ENCODE measurements at regions not wholly inside any gene's neighbourhood (a gene's known extent, or its start where the extent isn't known, plus 50 kb on each side); places are given as distances from the start of the nearest gene placed in this dataset.
"Not testable (repeated sequence)": the region's sequence is repeated elsewhere in the genome, so short reads cannot be mapped to it uniquely, and the experiment has no call there.

GRCh38 chr14:55979096-55979495 is 139.1 kb upstream of the PELI2 start:
- no peak for DNase-seq (ENCODE audit: low spot score)

DNA sequence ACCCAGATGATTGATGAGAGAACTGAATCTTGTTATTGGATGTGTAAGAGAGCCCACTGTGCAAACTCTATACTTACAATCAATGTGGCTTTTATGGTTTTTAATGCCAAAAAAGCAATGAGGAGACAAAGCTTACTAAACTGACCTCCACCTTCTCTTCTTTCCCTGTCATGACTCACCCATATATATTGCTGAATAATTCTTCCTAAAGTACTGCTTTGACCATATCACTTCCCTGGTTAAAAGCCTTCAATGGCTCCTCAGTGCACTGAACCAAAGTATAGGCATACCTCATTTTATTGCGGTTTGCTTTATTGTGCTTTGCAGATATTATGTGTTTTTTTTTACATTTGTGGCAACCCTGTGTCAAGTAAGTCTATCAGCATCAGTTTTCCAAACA is 138.4 kb upstream of the PELI2 start:
- DNase-seq (ENCODE audit: low spot score), result no peak

DNA sequence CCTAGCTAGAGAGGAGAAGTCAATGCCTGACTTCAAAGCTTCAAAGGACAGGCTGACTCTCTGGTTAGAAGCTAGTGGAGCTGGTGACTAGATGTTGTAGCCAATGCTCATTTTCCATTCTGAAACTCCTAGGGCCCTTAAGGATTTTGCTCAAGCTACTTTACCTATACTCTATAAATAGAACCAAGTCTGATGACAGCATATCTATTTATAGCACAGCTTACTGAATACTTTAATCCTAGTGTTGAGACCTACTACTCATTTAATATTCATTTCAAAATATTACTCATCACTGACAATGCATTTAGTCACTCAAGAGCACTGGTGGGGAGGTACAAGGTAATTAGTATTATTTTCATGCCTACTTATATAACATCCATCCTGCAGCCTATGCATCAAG is 137.2 kb upstream of the PELI2 start:
- DNase-seq (ENCODE audit: low spot score), result no peak

DNA sequence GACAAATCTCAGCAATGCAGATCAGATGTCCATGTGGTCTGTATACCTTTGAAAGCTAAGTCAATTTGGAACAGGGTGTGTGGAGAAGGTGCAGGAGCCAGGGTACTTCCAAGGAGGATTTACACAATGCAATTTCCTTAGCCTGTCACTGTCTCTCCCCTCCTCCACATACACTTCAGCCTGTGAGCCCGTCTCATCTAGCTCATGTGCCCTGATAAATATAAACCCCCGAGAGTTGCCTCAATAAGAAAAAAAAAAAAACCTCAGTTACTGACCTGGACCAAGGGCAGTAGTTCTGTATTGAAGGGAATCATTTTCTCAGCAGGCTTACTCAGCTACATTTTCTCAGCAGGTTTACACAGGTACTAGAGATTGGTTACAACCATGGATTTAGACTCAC is 132.1 kb upstream of the PELI2 start:
- no peak for DNase-seq (ENCODE audit: low spot score)

DNA sequence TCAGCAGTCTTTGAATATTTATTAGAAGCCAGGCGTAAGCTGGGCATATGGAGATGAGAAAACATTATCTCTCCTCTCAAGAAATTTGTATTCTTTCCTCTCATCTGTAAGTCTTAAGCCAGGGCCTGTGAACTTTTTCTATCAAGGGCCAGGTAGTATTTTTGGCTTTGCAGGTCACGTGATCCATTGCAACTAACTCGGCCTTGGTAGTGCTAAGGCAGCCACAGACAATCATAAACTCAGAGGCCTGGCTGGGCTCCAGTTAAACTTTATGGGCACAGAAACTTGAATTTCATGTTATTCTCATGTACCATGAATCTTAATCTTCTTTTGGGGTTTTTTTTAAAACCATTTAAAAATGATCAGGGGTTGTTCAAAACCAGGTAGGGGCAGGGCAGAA is 117.4 kb upstream of the PELI2 start:
- no peak for DNase-seq (ENCODE audit: low spot score)

DNA sequence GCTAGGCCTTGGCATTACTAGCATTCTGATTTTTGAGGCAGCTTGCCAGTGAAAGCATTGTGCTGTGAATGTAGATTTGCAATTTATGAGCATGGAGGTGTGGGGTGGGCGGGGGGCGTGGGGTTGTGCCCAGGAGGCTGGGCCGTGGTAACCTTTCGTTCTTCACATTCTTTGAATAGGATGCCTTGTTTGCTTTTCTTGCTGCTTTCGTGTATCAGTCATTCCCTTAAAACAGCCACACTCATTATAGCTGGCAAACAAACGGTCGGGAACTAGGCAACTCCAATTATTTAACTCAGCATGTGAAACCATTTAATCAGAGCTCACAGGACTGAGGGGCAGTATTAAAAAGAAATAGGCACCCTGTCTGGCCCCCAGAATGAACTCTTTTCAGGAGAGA is 115.9 kb upstream of the PELI2 start:
- no peak for DNase-seq (ENCODE audit: low spot score)

DNA sequence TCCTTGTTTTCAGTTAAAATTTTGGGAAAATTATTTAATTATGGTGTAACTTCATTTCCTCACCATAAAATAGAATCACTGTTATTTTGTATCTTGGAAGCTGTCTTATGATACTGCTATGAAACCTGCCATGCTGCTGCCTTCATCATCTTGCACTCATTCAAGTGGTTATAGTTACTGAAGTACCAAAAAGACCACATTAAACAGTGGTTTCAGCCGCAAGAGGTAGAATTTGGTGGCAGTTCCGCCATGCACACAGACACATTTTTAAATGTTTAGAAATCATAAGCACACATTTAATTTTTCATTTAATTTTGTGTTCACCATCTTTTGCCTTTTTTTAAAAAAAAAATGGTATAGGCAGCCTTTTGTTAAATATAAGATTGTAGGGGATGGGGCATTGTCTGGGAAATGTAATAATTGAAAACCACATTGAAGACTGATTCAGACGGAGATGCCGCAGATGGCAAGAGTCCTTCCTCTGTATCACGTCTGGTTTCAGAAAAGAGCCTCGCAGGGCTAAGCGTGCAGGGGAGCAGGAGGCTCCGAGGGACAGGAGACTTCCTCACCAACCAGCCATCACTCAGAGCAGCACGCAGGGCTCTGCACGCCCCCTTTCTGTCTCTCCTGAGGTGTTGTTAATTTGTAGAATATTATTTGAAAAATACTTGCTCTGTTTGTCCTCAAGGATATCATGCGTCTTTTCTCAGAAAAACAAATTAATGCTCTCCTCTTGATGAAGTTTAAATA is 115.2 kb upstream of the PELI2 start:
- DNase-seq (ENCODE audit: low spot score), result no peak

GRCh38 chr14:56004323-56004722 is 113.9 kb upstream of the PELI2 start:
- DNase-seq (ENCODE audit: low spot score), result no peak

GRCh38 chr14:56004786-56005185 is 113.4 kb upstream of the PELI2 start:
- DNase-seq (ENCODE audit: low spot score), result no peak

GRCh38 chr14:56005191-56006053 is 112.8 kb upstream of the PELI2 start:
- DNase-seq (ENCODE audit: low spot score), result no peak

GRCh38 chr14:56007491-56007890 is 110.7 kb upstream of the PELI2 start:
- DNase-seq (ENCODE audit: low spot score), result not testable (repeated sequence)

DNA sequence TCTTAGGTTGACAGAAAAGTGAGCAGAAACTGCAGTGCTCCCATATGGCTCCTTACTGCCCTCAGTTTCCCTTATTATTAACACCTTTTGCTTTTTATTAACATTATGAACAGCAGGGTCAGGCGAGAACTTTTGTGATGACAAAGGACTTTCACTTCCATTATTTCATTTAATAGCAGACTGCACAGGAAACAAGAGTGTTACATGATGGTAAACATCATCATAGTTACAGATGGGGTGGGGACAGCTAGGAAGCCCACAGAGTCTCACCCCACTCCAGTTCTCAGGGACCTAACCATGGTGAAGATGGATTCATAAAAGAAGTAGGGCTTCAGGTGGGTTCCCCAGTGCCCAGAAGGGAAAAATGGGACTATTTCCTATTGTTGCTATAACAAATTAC is 110.1 kb upstream of the PELI2 start:
- DNase-seq (ENCODE audit: low spot score), result no peak

DNA sequence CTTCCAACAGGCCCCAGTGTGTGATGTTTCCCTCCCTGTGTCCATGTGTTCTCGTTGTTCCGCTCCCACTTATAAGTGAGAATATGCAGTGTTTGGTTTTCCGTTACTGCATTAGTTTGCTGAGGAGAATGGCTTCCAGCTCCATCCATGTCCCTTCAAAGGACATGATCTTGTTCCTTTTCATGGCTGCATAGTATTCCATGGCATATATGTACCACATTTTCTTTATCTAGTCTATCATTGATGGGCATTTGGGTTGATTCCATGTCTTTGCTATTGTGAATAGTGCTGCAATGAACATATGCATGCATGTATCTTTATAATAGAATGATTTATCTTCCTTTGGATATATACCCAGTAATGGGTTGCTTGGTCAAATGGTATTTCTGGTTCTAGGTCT is 109.5 kb upstream of the PELI2 start:
- DNase-seq (ENCODE audit: low spot score), result not testable (repeated sequence)

- DNase-seq (ENCODE audit: low spot score), result no peak
Observed at GRCh38 chr14:56023661-56024081, 94.5 kb upstream of the PELI2 start.

GRCh38 chr14:56025191-56025590 is 93.0 kb upstream of the PELI2 start:
- DNase-seq (ENCODE audit: low spot score), result no peak

DNA sequence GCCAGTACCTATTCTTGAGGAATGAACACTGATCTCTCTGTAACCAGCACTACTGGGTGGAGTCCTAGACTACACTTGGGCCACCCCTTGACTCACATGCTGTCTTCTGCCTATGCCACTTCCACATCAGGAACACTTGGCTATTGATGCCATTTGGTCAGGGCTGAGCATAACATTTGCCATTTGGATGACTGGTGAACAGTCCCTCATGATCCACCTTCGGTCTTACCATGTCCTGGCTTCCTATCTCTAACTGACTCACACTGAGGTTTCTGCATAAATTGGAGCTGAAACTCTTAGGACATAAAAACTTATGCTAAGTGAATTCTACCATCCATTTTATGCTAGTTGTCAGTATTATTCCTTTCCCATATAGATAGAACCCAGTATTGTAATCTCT is 91.7 kb upstream of the PELI2 start:
- no peak for DNase-seq (ENCODE audit: low spot score)

- DNase-seq (ENCODE audit: low spot score), result no peak
Observed at GRCh38 chr14:56027421-56027820, 90.8 kb upstream of the PELI2 start.

DNA sequence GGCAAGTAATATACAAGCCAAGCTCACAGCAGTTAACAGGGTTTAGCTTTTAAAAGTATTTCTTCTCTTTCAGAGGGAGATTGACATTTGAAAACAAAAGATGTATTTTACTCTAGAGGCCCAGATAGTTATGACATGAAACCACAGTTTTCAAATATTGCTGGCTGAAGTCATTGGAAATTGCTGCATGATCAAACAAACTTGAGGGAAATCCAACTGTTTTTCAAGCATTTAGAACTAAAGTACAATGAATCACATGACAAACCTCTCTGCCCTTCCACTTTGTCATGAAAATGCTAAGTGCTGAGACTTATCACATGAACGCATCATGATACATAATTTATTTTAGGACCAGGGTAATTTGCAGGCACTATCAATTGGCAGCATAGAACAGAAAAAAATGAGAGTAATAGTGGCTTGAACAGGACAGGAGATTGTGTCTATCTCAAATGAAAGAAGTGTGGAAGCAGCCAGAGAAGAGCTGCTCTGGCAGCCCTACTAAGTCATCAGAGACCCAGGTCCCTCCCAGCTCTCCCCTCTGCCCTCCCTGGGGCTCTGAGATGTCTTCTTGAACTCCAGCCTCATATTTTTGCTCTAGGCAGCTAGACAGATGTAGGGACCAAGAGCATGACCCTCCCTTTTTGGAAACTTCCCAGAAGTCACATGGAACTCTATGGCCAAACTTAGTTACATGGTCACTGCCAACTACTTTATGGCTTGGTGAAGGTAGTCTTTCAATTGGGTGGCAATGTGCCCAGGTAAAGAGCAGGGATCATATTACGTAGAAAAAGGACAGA is 90.1 kb upstream of the PELI2 start:
- DNase-seq (ENCODE audit: low spot score), result no peak

GRCh38 chr14:56036353-56036752 is 81.9 kb upstream of the PELI2 start:
- DNase-seq (ENCODE audit: low spot score), result no peak

- DNase-seq (ENCODE audit: low spot score), result no peak
Observed at GRCh38 chr14:56040121-56040520, 78.1 kb upstream of the PELI2 start.

DNA sequence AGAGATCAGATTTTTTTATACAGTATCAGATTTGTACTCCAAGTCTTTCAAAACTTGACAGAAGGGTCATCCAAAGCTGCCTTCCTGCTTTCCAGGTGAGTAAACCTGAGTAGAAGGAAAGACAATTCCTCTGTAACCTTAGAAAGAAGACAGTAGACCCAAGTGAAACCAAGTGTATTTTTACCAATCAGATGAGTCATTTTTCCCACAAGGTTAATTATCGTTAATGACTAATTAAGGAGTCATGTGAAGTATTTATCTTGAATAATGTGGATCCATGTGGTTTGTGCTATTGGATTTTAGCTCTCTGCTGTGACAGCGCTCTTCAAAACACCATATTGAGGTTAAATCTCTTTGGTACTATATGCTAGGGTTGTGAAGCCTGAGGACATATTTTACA is 74.0 kb upstream of the PELI2 start:
- DNase-seq (ENCODE audit: low spot score), result no peak

DNA sequence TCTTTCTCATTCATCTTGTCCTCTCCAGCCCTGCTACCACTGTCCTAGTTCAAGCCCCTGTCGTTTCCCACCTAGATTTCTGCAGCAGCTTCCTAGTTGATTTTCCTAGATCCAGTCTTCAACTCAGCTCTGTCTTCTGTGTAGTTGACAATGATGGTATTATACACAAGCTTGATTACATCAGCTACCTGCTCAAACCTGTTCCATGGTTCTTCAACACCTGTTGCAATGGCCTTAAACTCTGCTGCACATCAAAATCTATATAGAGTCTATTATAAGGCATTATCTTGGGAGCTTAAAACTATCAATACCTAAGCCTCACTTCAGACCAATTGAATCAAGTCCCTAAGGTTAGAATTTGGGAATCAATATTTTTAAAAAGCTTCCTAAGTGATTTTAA is 71.7 kb upstream of the PELI2 start:
- no peak for DNase-seq (ENCODE audit: low spot score)

DNA sequence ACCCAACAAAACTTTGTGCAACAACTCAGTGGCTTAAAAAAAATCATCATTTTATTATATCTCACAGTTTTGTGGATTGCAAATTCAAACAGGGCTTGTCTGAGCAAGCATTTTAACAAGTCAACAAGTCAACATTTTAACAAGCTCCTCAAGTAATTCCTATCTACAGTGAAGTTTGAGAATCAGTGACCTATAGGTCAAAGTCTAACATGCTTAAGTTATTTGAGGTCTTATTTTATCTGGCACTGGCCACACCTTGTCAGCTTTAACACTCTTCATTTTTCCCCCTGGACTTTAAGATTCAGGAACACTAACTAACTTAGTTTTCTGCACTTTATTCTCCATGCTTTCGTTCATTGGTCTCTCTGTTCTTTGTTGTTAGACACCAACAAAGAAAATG is 71.2 kb upstream of the PELI2 start:
- peak; percentile 62 for DNase-seq (ENCODE audit: low spot score)
